Endothelial cell of umbilical vein (primary cell): ENCODE measurements at regions not wholly inside any gene's neighbourhood (a gene's known extent, or its start where the extent isn't known, plus 50 kb on each side); places are given as distances from the start of the nearest gene placed in this dataset.

Experiments
- BruUV-seq: library from RNA; stranded (reverse); fragments of 400-500 nt; replicated peaks from 2 replicates; lab custom pipeline; 2021; lab: Mats Ljungman, UMichigan
- CTCF ChIA-PET: fragments of 300-600, 350-600 bp; sonication (Branson Sonifier 250); formaldehyde crosslinking; loops from one replicate; lab custom pipeline; 2021; ENCODE audit warnings: antibody characterized with exemption, inconsistent platforms; lab: Charles Lee
- POLR2A ChIA-PET: fragments of 300-600, 350-600 bp; sonication (Branson Sonifier 250); formaldehyde crosslinking; loops from one replicate; lab custom pipeline; 2021; ENCODE audit warnings: antibody characterized with exemption, inconsistent platforms; lab: Charles Lee
- DNase-seq: peaks from one replicate; pipeline ENCODE4 v3.0.0-alpha.2; 2011; ENCODE audit warnings: low read depth, low spot score
- FAIRE-seq: peaks from 2 replicates; lab custom pipeline; 2011; peaks lifted over from hg19 to GRCh38; lab: Jason Lieb, UNC
- H2AFZ ChIP-seq: 2 replicates; pipeline ENCODE4 v1.6.0; 2012; ENCODE audit warnings: low read depth, low read length, control low read depth, inconsistent platforms
- H3K27ac ChIP-seq: 2 replicates; pipeline ENCODE4 v1.5.1; 2011; ENCODE audit warnings: low read depth, mild to moderate bottlenecking, control low read depth, low read length, moderate library complexity; ENCODE audit not compliant: insufficient read depth
- H3K27me3 ChIP-seq, 2 experiments: 2 replicates each; pipeline versions ENCODE4 v1.6.0 to v1.6.1; 2011; ENCODE audit warnings: low read length in 2 of 2, mixed read lengths in 1 of 2; ENCODE audit not compliant: control insufficient read depth in 2 of 2, insufficient read depth in 2 of 2
- H3K36me3 ChIP-seq, 2 experiments: 2 replicates in 1 of 2; 3 replicates in 1 of 2; pipeline ENCODE4 v1.5.1; 2011; ENCODE audit warnings: low read length in 2 of 2, mild to moderate bottlenecking in 1 of 2, moderate library complexity in 1 of 2; ENCODE audit not compliant: control insufficient read depth in 2 of 2, insufficient read depth in 2 of 2; ENCODE audit errors: extremely low read depth in 1 of 2
- H3K4me1 ChIP-seq: 3 replicates; pipeline ENCODE4 v1.5.1; 2011; ENCODE audit warnings: mild to moderate bottlenecking, low read length; ENCODE audit not compliant: control insufficient read depth, insufficient read depth; ENCODE audit errors: extremely low read depth
- H3K4me2 ChIP-seq: 2 replicates; pipeline ENCODE4 v1.6.1; 2011; ENCODE audit warnings: low read length, control low read depth, mixed read lengths; ENCODE audit not compliant: insufficient read depth
- H3K4me3 ChIP-seq, 3 experiments: fragments of 200-600 bp in 1 of 3; sonication (generic), shearing (Covaris generic) in 1 of 3; replicated peaks in 1 of 3; 2 replicates each; pipeline ENCODE4 v1.5.1; 2011 to 2016; ENCODE audit warnings: control low read depth in 3 of 3, low read length in 3 of 3, mild to moderate bottlenecking in 2 of 3, inconsistent platforms in 1 of 3, low read depth in 1 of 3, moderate library complexity in 1 of 3; ENCODE audit not compliant: insufficient read depth in 1 of 3
- H3K79me2 ChIP-seq: 2 replicates; pipeline ENCODE4 v1.6.0; 2012; ENCODE audit warnings: low read length, inconsistent platforms; ENCODE audit not compliant: control insufficient read depth, insufficient read depth
- H3K9ac ChIP-seq: replicated peaks from 2 replicates; pipeline ENCODE3; 2011; ENCODE audit warnings: low read length, control low read depth; ENCODE audit not compliant: insufficient read depth; ENCODE audit errors: extremely low read depth
- H3K9me1 ChIP-seq: replicated peaks from 3 replicates; pipeline ENCODE4 v1.6.0; 2011; ENCODE audit warnings: mild to moderate bottlenecking, low read length; ENCODE audit not compliant: control insufficient read depth, insufficient read depth; ENCODE audit errors: extremely low read depth
- H3K9me3 ChIP-seq: replicated peaks from 2 replicates; pipeline ENCODE4 v1.5.1; 2012; ENCODE audit warnings: low read length, inconsistent platforms; ENCODE audit not compliant: control insufficient read depth, insufficient read depth
- H4K20me1 ChIP-seq: replicated peaks from 2 replicates; pipeline ENCODE3; 2011; ENCODE audit warnings: mild to moderate bottlenecking, low read length; ENCODE audit not compliant: control insufficient read depth, insufficient read depth; ENCODE audit errors: extremely low read depth
- EZH2 ChIP-seq: IDR thresholded peaks from 2 replicates; pipeline ENCODE4 v1.6.1; 2012; ENCODE audit warnings: borderline replicate concordance, low read depth, mild to moderate bottlenecking, moderate library complexity, low read length, inconsistent platforms; ENCODE audit not compliant: severe bottlenecking
- FOS ChIP-seq: IDR thresholded peaks from 2 replicates; pipeline ENCODE4 v1.6.1; 2011; ENCODE audit warnings: mild to moderate bottlenecking, low read length, moderate library complexity, borderline replicate concordance; ENCODE audit not compliant: insufficient read depth
- JUN ChIP-seq: IDR thresholded peaks from 2 replicates; pipeline ENCODE4 v1.6.1; 2011; ENCODE audit warnings: borderline replicate concordance, low read depth; ENCODE audit not compliant: insufficient read length, insufficient read depth
- MAX ChIP-seq: IDR thresholded peaks from 2 replicates; pipeline ENCODE4 v1.6.1; 2011; ENCODE audit not compliant: insufficient read depth, insufficient read length
- MYC ChIP-seq: IDR thresholded peaks from one replicate; pipeline ENCODE4 v1.6.1; 2011; ENCODE audit warnings: mild to moderate bottlenecking, low read depth, low read length
- POLR2A ChIP-seq: IDR thresholded peaks from 2 replicates; pipeline ENCODE4 v1.6.1; 2012; ENCODE audit warnings: low read depth, mild to moderate bottlenecking, control low read depth, low read length
- POLR2AphosphoS5 ChIP-seq: IDR thresholded peaks from 2 replicates; pipeline ENCODE4 v1.6.1; 2012; ENCODE audit warnings: low read depth, mild to moderate bottlenecking, control low read depth, low read length, moderate library complexity; ENCODE audit not compliant: insufficient read depth
- dilution Hi-C: fragments of 300-500 bp; cut with MboI; formaldehyde crosslinking; loops from one replicate; pipeline ENCODE4 v1.15.0; 2019; ENCODE audit warnings: low sequenced_read_pairs; ENCODE audit not compliant: extremely low pct_ligation_motif_present
- intact Hi-C: fragments of 100-400 bp; cut with micrococcal nuclease; formaldehyde crosslinking; loops from one replicate; pipeline ENCODE4 v1.10.0; 2022
- TF ChIP-seq, protein P1 (sequence below), 2 donors: IDR thresholded peaks; 1 replicate in 1 of 2; 2 replicates in 1 of 2; pipeline ENCODE4 v1.5.1; 2011; ENCODE audit warnings: low read length in 2 of 2, mild to moderate bottlenecking in 2 of 2, moderate library complexity in 2 of 2, control low read depth in 1 of 2, inconsistent platforms in 1 of 2, low read depth in 1 of 2; ENCODE audit not compliant: insufficient read depth in 1 of 2; ENCODE audit errors: extremely low read depth in 1 of 2

DNA sequence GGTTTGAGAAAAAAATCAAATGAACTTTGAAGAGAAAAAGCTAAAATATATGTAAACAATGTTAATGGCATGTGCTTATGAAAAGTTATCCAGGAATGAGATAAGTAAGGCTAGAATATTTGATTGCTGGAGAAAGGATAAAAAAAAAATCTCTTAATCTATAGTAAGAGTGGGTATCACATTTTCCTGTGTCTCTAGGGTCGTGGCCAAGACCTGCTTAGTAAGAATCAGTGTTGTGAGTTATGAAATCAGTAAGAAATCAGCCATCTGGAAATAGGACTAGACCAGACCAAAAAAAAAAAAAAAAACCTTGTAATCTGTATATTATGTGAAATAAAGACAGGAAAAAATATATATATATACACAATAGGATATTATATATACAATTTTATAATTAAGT, 1153.9 kb downstream of the CDH11 start:
- H3K9ac ChIP-seq, result no peak overlapping the region
- H3K79me2 ChIP-seq, result no peaks in the 10 kb centered on the region
- no peaks in the 10 kb centered on the region for H4K20me1 ChIP-seq
- ChIA-PET POLR2A (no interaction called here), CTCF (no interaction called here)
- no peaks in the 10 kb centered on the region for H3K36me3 ChIP-seq
- H3K4me1 ChIP-seq, result no peaks in the 10 kb centered on the region
- DNase-seq (no peak), FAIRE-seq (no peak)
- no peak overlapping the region for H2AFZ ChIP-seq
- no peak overlapping the region for H3K4me2 ChIP-seq
- dilution Hi-C loops (no loop called here), intact Hi-C loops (no loop called here)
- TF ChIP-seq MAX, result no peak
- TF ChIP-seq FOS, result no peak
- no peak for TF ChIP-seq EZH2
- TF ChIP-seq POLR2A, result no peak
- no peak for TF ChIP-seq MYC
- no peak for TF ChIP-seq JUN
- TF ChIP-seq, protein P1, sequence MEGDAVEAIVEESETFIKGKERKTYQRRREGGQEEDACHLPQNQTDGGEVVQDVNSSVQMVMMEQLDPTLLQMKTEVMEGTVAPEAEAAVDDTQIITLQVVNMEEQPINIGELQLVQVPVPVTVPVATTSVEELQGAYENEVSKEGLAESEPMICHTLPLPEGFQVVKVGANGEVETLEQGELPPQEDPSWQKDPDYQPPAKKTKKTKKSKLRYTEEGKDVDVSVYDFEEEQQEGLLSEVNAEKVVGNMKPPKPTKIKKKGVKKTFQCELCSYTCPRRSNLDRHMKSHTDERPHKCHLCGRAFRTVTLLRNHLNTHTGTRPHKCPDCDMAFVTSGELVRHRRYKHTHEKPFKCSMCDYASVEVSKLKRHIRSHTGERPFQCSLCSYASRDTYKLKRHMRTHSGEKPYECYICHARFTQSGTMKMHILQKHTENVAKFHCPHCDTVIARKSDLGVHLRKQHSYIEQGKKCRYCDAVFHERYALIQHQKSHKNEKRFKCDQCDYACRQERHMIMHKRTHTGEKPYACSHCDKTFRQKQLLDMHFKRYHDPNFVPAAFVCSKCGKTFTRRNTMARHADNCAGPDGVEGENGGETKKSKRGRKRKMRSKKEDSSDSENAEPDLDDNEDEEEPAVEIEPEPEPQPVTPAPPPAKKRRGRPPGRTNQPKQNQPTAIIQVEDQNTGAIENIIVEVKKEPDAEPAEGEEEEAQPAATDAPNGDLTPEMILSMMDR (IDR thresholded peaks at IDR 0.05; ENCODE audit: extremely low read depth in 1 of 2, insufficient read depth in 1 of 2, low read depth in 1 of 2, low read length in 2 of 2), result no peak
- no peak for TF ChIP-seq POLR2AphosphoS5
- H3K9me3 ChIP-seq, result no peaks in the 10 kb centered on the region
- no peak overlapping the region for H3K4me3 ChIP-seq
- H3K9me1 ChIP-seq, result no peaks in the 10 kb centered on the region
- no peaks in the 10 kb centered on the region for H3K27me3 ChIP-seq
- BruUV-seq, result no TSS peak
- no peak overlapping the region for H3K27ac ChIP-seq
